ENCODE measurements at regions not wholly inside any gene's neighbourhood (a gene's known extent, or its start where the extent isn't known, plus 50 kb on each side); places are given as distances from the start of the nearest gene placed in this dataset.

GRCh38 chr10:58140691-58141347, 126.9 kb downstream of the IPMK start:
- DNase-seq: no peak

DNA sequence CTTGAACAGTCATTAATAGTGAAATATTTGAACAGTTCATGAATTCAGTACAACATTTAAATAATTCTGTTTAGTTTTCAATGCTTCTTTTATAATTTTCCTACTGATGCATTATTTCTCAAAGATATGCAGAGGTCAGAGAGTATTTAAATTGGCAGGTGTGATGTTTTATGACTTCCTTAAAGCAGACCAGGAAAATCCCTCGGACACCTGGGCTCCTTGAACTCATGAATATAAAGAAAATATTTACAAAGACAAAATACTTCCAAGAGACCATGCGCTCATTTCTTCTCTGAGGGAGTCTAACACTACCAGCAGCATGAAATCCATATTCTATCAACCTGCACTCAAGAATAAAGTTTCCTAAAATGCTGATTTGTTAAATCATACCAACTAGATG, 127.6 kb downstream of the IPMK start:
- no peak for DNase-seq

DNA sequence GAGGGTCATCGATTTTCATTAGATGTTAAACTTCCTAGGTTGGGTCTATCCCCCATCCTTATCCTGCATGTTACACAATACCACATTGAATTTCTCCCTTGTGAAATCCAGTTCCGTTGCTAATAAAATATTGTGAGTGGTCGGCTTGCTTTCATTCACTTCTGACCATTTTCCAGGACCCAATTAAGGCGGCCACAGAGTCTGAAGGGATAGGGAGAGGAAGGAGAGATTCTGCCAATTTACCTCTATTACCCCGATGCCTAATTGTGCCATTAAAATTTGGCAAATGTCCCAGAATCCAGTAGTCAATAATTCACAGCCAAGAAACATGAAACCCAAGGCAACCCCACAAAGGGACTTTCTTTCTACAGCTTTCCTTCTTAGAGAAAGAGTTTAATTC, 129.9 kb downstream of the IPMK start:
- DNase-seq: no peak

- DNase-seq: no peak
Observed at GRCh38 chr10:58115218-58116050, 152.3 kb downstream of the IPMK start.

- DNase-seq: no peak
Observed at GRCh38 chr10:58109731-58110130, 158.0 kb downstream of the IPMK start.

DNA sequence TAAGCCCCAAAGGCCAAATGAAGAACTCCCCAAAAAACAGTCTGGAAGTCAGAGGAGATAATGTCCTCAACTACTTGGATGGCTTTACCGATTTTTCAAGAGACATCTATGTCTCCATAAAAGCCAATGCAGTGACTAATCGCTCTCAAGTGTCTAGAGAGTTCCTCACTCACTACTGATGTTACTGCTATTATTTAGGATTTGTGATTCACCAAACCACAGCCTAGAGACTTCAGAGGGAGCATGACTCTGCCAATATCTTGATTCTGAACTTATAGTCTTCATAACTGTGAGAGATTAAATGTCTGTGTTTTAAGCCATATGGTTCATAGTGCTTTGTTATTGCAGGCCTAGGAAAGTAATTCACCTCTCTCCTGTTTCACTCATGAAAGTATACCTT, 160.2 kb downstream of the IPMK start:
- DNase-seq: peak; percentile 89

DNA sequence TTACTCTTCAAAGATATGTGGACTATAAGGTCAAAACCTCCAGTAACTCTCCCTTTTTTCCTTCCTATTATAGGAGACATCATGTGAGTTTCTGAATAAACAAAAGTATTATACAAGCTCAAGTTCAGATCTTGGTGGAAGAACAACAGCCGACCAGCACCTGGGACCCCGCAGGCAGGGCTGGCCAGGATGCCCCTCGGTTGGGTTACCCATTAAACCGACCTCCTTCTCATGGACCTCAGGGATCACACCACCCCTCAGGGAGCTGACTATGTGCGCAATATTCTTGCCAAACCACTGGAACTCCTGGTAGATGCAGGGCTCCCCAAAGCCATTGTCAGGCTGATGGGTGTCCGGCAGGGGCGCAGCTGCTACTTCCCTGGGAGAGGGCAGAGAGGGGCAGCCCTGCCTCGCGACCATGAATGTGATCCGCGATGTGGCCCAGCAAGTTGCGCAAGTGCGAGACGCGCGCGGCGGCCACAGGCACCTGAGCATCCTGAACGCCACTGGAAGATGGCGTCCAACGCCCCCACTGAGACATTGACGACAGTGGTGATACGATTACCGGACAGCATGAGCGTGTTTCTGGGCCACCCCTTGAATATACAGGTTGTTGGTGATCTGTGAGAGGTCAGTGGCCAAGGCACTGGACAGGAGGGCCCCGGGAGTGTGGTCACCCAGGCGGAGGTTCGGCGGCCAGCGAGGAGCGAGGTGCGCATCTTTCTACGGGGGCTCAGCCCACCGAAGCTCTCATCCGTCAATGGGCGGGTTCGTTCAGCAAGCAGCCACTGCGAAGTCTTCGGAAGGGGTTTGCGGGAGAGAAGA, 161.3 kb downstream of the IPMK start:
- DNase-seq: no peak

DNA sequence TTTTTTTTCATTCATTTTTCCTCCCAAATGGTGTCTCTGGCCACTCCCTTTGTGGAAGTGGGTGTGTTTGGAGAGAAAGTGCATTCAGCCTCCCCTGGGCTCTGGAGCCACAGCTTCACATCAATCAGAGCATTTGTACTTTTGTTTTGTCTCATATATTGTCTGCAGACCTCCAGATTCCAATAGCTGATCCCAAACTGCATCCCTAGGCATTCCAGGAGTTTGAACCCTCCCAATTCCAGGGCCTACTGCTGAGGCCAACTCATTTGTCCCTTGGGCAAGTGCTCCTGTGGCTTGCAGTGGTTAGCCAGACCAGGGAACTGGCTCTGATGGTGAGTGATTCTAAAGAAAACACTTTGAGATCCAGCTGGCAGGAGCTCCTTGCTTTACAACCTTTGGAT, 163.3 kb downstream of the IPMK start:
- DNase-seq: peak; percentile 30

DNA sequence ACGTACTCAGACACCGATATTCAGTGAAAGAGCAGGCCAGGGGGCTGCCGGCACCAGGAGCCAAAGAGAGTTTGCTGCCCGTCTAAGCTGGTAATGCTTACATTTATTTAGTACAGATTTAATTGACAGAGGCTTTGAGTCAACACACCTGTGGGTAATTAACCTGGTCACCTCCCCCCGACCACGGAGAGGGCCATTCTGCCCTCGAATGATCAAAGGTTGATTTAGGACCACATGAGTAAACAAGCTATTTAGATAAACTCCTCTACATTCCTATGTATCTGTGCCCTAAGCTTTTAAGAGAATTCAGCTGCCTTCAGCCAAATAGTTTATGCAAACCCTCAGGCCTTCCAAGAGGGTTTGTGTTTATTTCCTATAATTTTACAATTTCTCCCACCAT, 164.8 kb downstream of the IPMK start:
- no peak for DNase-seq

GRCh38 chr10:58101682-58102081, 166.0 kb downstream of the IPMK start:
- DNase-seq: no peak

- no peak for DNase-seq
Observed at GRCh38 chr10:58094985-58095718, 172.5 kb downstream of the IPMK start.

DNA sequence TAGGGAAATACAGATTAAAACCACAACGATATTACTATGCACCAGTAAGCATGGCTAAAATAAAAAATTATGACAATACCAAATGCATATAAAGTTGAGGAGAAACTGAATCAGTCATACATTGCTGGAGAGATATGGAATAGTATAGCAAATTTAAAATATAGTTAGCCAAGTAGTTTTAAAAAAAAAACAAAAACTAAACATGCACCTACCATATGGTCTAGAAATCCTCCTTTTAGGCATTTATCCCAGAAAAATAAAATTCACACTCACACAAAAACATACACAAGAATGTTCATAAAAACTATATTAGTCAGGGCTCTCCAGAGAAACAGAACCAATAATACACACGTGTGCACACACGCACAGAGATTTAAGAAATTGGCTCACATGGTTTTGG, 175.8 kb downstream of the IPMK start:
- no peak for DNase-seq

GRCh38 chr10:58089739-58090138, 178.0 kb downstream of the IPMK start:
- DNase-seq: no peak

GRCh38 chr10:58087896-58088295, 179.8 kb downstream of the IPMK start:
- DNase-seq: no peak

GRCh38 chr10:58086763-58087150, 180.9 kb downstream of the IPMK start:
- no peak for DNase-seq

- no peak for DNase-seq
Observed at GRCh38 chr10:58086144-58086762, 181.4 kb downstream of the IPMK start.

DNA sequence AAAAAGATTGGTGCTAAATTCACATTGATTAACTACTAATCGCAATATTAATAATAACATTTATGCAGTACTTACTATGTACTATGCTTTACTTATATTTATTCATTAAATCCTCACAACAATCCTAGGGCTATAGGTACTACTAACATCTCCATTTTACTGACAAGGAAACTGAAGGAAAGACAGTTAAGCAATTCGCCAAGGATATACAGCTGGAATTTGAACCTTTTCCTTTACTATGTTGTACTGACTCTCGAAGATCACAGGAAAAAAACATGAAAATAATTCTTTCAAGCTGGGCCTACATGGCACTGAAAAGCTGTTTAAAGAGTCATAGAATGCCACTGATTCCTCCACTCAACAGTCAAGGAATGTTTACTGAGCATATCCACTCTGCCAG, 185.4 kb downstream of the IPMK start:
- DNase-seq: no peak

GRCh38 chr10:58081353-58081752, 186.3 kb downstream of the IPMK start:
- DNase-seq: no peak

- no peak for DNase-seq
Observed at GRCh38 chr10:58079461-58079860, 188.2 kb downstream of the IPMK start.

- no peak for DNase-seq
Observed at GRCh38 chr10:58072634-58073033, 195.1 kb downstream of the IPMK start.

- DNase-seq: no peak
Observed at GRCh38 chr10:58070956-58071355, 196.7 kb downstream of the IPMK start.

DNA sequence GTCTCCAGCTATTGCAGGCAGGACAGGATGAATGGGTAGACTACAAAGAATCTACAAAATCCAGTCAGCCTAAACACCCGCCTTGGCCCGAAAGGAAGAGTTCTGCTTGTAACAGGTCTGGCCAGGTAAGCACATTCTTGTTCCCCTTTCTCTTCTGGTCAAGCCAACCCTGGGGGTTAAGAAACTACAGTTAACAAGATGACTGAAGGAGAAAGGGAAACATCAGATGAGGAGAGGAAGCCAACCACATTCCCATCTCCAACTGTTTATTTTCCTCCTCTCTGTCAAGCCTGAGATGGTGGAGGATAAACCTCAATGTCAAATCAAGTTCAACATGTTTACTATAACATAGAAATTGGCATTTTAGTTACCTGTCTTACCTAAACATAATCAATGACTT, 198.9 kb downstream of the IPMK start:
- DNase-seq: no peak

Data from fibroblast of skin of abdomen (primary cell).